ENCODE measurements at regions not wholly inside any gene's neighbourhood (a gene's known extent, or its start where the extent isn't known, plus 50 kb on each side); places are given as distances from the start of the nearest gene placed in this dataset.

- peaks cover 6% of the 10 kb centered on the region for H3K27me3 Mint-ChIP-seq
- H3K9me3 Mint-ChIP-seq (ENCODE audit: low read depth) = peaks cover 2% of the 10 kb centered on the region
- DNase-seq (ENCODE audit: low spot score, unreplicated experiment) = no peak
- no peaks in the 10 kb centered on the region for H3K36me3 Mint-ChIP-seq (ENCODE audit: insufficient read depth)
- no peak overlapping the region for H3K4me3 Mint-ChIP-seq (ENCODE audit: low read depth)
- H3K4me1 Mint-ChIP-seq (ENCODE audit: low read depth) = peaks cover 7% of the 10 kb centered on the region
- no peak for TF ChIP-seq CTCF (IDR thresholded peaks at IDR 0.05; ENCODE audit: unreplicated experiment)
- no peak overlapping the region for H3K27ac Mint-ChIP-seq
These were observed 456.2 kb upstream of the THBS1 start for GRCh38 chr15:39124553-39125171.

- Mint-ChIP-seq H3K27ac (no peak overlapping the region), H3K4me3 (ENCODE audit: low read depth) (no peak overlapping the region), H3K9me3 (ENCODE audit: low read depth) (peaks cover under 1% of the 10 kb centered on the region), H3K27me3 (peaks cover 6% of the 10 kb centered on the region), H3K4me1 (ENCODE audit: low read depth) (peaks cover 7% of the 10 kb centered on the region), H3K36me3 (ENCODE audit: insufficient read depth) (no peaks in the 10 kb centered on the region)
- no peak for DNase-seq (ENCODE audit: low spot score, unreplicated experiment)
- no peak for TF ChIP-seq CTCF (IDR thresholded peaks at IDR 0.05; ENCODE audit: unreplicated experiment)
These were observed 455.7 kb upstream of the THBS1 start for GRCh38 chr15:39125226-39125625.

GRCh38 chr15:39125904-39126303 is 455.0 kb upstream of the THBS1 start:
- Mint-ChIP-seq H3K9me3 (ENCODE audit: low read depth) (no peaks in the 10 kb centered on the region), H3K27ac (no peak overlapping the region), H3K27me3 (peaks cover 7% of the 10 kb centered on the region), H3K4me3 (ENCODE audit: low read depth) (no peak overlapping the region), H3K36me3 (ENCODE audit: insufficient read depth) (no peaks in the 10 kb centered on the region), H3K4me1 (ENCODE audit: low read depth) (peaks cover 7% of the 10 kb centered on the region)
- no peak for DNase-seq (ENCODE audit: low spot score, unreplicated experiment)
- TF ChIP-seq CTCF (IDR thresholded peaks at IDR 0.05; ENCODE audit: unreplicated experiment) = peak; percentile 70

GRCh38 chr15:39127151-39127790 is 453.6 kb upstream of the THBS1 start:
- no peak for TF ChIP-seq CTCF (IDR thresholded peaks at IDR 0.05; ENCODE audit: unreplicated experiment)
- Mint-ChIP-seq H3K27ac (no peak overlapping the region), H3K36me3 (ENCODE audit: insufficient read depth) (no peaks in the 10 kb centered on the region), H3K4me3 (ENCODE audit: low read depth) (no peak overlapping the region), H3K27me3 (peaks cover 13% of the 10 kb centered on the region), H3K4me1 (ENCODE audit: low read depth) (peaks cover 7% of the 10 kb centered on the region), H3K9me3 (ENCODE audit: low read depth) (no peaks in the 10 kb centered on the region)
- DNase-seq (ENCODE audit: low spot score, unreplicated experiment) = no peak

GRCh38 chr15:39127925-39128617 is 452.8 kb upstream of the THBS1 start:
- peaks cover 8% of the 10 kb centered on the region for H3K4me1 Mint-ChIP-seq (ENCODE audit: low read depth)
- TF ChIP-seq CTCF (IDR thresholded peaks at IDR 0.05; ENCODE audit: unreplicated experiment) = no peak
- H3K4me3 Mint-ChIP-seq (ENCODE audit: low read depth) = no peak overlapping the region
- H3K9me3 Mint-ChIP-seq (ENCODE audit: low read depth) = no peaks in the 10 kb centered on the region
- H3K27me3 Mint-ChIP-seq = peaks cover 13% of the 10 kb centered on the region
- no peaks in the 10 kb centered on the region for H3K36me3 Mint-ChIP-seq (ENCODE audit: insufficient read depth)
- H3K27ac Mint-ChIP-seq = peak overlapping the region; percentile 76
- no peak for DNase-seq (ENCODE audit: low spot score, unreplicated experiment)

Data from progenitor cell of endocrine pancreas (in vitro differentiated cells).